Left kidney (tissue), 1 donor: ENCODE measurements at regions not wholly inside any gene's neighbourhood (a gene's known extent, or its start where the extent isn't known, plus 50 kb on each side); places are given as distances from the start of the nearest gene placed in this dataset.

Experiments used
- DNase-seq: peaks from one replicate; pipeline ENCODE4 v3.0.0-alpha.2; 2013

- DNase-seq: no peak
Observed at GRCh38 chr15:70185251-70185711, 87.6 kb upstream of the TLE3 start.

- DNase-seq: no peak
Observed at GRCh38 chr15:70182858-70183695, 85.4 kb upstream of the TLE3 start.

- DNase-seq: no peak
Observed at GRCh38 chr15:70181626-70182255, 84.0 kb upstream of the TLE3 start.

- DNase-seq: no peak
Observed at GRCh38 chr15:70180186-70180875, 82.6 kb upstream of the TLE3 start.

- DNase-seq: no peak
Observed at GRCh38 chr15:70179309-70179892, 81.7 kb upstream of the TLE3 start.

- DNase-seq: no peak
Observed at GRCh38 chr15:70178335-70179084, 80.8 kb upstream of the TLE3 start.

GRCh38 chr15:70172566-70173225 is 75.0 kb upstream of the TLE3 start:
- DNase-seq: no peak

- no peak for DNase-seq
Observed at GRCh38 chr15:70172124-70172523, 74.4 kb upstream of the TLE3 start.

- DNase-seq: no peak
Observed at GRCh38 chr15:70171256-70171886, 73.7 kb upstream of the TLE3 start.

GRCh38 chr15:70170096-70170699 is 72.5 kb upstream of the TLE3 start:
- no peak for DNase-seq

- no peak for DNase-seq
Observed at GRCh38 chr15:70169147-70169546, 71.4 kb upstream of the TLE3 start.

GRCh38 chr15:70167155-70167554 is 69.4 kb upstream of the TLE3 start:
- no peak for DNase-seq

- no peak for DNase-seq
Observed at GRCh38 chr15:70166506-70167087, 68.9 kb upstream of the TLE3 start.

GRCh38 chr15:70165716-70166284 is 68.1 kb upstream of the TLE3 start:
- no peak for DNase-seq

GRCh38 chr15:70164910-70165715 is 67.4 kb upstream of the TLE3 start:
- no peak for DNase-seq

- DNase-seq: no peak
Observed at GRCh38 chr15:70164156-70164900, 66.6 kb upstream of the TLE3 start.

GRCh38 chr15:70160803-70161565 is 63.3 kb upstream of the TLE3 start:
- DNase-seq: no peak
